NOMO-1 (cell line): ENCODE measurements at regions not wholly inside any gene's neighbourhood (a gene's known extent, or its start where the extent isn't known, plus 50 kb on each side); places are given as distances from the start of the nearest gene placed in this dataset.
"Not testable (repeated sequence)": the region's sequence is repeated elsewhere in the genome, so short reads cannot be mapped to it uniquely, and the experiment has no call there.

Experiments
- DNase-seq, 2 experiments: peaks; one replicate each; lab custom pipeline; 2025; ENCODE audit not compliant: unreplicated experiment in 2 of 2; lab: John Stamatoyannopoulos, UW

- not testable (repeated sequence) for DNase-seq
Observed at GRCh38 chr5:56665117-56665516, 150.2 kb upstream of the MAP3K1 start.

- no peak for DNase-seq
Observed at GRCh38 chr5:56664025-56664424, 151.3 kb upstream of the MAP3K1 start.

GRCh38 chr5:56663523-56663922 is 151.8 kb upstream of the MAP3K1 start:
- DNase-seq, result no peak

- no peak for DNase-seq
Observed at GRCh38 chr5:56662893-56663292, 152.5 kb upstream of the MAP3K1 start.

GRCh38 chr5:56659971-56660370 is 155.4 kb upstream of the MAP3K1 start:
- no peak for DNase-seq

- no peak for DNase-seq
Observed at GRCh38 chr5:56658972-56659371, 156.4 kb upstream of the MAP3K1 start.

- no peak for DNase-seq
Observed at GRCh38 chr5:56656846-56657726, 158.3 kb upstream of the MAP3K1 start.

- DNase-seq, result no peak
Observed at GRCh38 chr5:56651893-56652292, 163.5 kb upstream of the MAP3K1 start.

GRCh38 chr5:56650386-56650785 is 165.0 kb upstream of the MAP3K1 start:
- no peak for DNase-seq

- no peak for DNase-seq
Observed at GRCh38 chr5:56649569-56649968, 165.8 kb upstream of the MAP3K1 start.

- no peak for DNase-seq
Observed at GRCh38 chr5:56648460-56649034, 166.8 kb upstream of the MAP3K1 start.

GRCh38 chr5:56647099-56647850 is 168.1 kb upstream of the MAP3K1 start:
- DNase-seq, result no peak

- no peak for DNase-seq
Observed at GRCh38 chr5:56641635-56642260, 173.6 kb upstream of the MAP3K1 start.

- DNase-seq, result peak; percentile 43 to 82
Observed at GRCh38 chr5:56640763-56641406, 174.5 kb upstream of the MAP3K1 start.

GRCh38 chr5:56639476-56639875 is 175.9 kb upstream of the MAP3K1 start:
- DNase-seq, result no peak

GRCh38 chr5:56638768-56639238 is 176.5 kb upstream of the MAP3K1 start:
- DNase-seq, result peak in 1 of 2 experiments; percentile 27

GRCh38 chr5:56638061-56638621 is 177.2 kb upstream of the MAP3K1 start:
- DNase-seq, result no peak

- DNase-seq, result no peak
Observed at GRCh38 chr5:56637321-56637920, 177.9 kb upstream of the MAP3K1 start.

- no peak for DNase-seq
Observed at GRCh38 chr5:56633950-56634349, 181.4 kb upstream of the MAP3K1 start.

GRCh38 chr5:56632939-56633338 is 182.4 kb upstream of the MAP3K1 start:
- DNase-seq, result no peak
